HG03064 (cell line): ENCODE measurements at regions not wholly inside any gene's neighbourhood (a gene's known extent, or its start where the extent isn't known, plus 50 kb on each side); places are given as distances from the start of the nearest gene placed in this dataset.

ENCODE experiments used
- ATAC-seq: cut with Tn5 transposase; IDR thresholded peaks from one replicate; pipeline ENCODE4 v1.9.1; 2021; ENCODE audit warnings: low read depth; ENCODE audit not compliant: unreplicated experiment

- no peak for ATAC-seq
These were observed 194.0 kb upstream of the TUT7 start for GRCh38 chr9:86548220-86548619.

- no peak for ATAC-seq
These were observed 193.4 kb upstream of the TUT7 start for GRCh38 chr9:86547571-86547970.

GRCh38 chr9:86546712-86547111 is 192.5 kb upstream of the TUT7 start:
- no peak for ATAC-seq

DNA sequence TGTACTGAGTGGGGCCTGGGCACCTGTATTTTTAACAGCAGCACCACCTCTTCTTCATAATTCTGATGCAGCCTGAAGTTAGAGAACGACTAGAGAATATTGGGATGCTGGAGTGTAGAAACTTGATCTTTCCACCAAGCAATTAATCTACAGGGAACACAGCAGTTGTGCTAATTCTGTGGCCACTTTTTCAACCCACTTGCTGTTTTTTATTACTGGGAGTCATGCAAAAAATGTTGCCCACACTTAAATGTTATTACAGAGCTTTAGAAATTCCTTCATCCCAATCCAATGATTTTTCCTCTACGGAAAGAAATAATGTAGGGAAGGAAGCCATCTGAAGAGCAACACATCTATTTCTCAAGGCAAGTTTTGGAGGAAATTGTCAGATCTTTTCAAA is 190.9 kb upstream of the TUT7 start:
- ATAC-seq = no peak

DNA sequence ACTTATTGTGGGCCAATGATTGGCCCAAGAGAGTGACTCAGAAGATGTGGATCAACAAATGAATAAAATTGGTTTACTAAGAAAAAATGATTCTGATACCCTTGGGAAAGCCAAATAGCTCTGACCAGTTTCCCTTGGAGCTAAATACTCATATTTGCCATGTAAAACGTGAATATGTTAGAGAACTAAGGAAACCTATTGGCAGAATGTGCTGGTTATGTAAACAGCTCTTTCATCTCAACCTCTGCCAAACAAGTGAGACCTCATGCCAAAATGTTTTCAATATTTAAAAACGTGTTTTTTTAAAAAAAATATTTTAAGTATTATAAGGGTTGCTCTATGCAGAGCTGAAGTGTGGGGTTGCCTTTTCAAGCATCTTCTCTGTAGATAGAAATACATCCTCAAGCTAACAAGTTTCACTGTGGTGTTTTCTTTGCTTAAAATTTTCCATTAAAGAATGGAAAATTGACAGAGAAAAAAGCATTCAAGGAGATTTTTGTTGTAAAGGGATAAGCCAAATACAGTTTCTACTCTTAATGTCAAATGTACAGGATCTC is 186.9 kb upstream of the TUT7 start:
- no peak for ATAC-seq

- no peak for ATAC-seq
These were observed 181.3 kb upstream of the TUT7 start for GRCh38 chr9:86535406-86535915.

GRCh38 chr9:86534572-86535258 is 180.5 kb upstream of the TUT7 start:
- ATAC-seq = no peak

GRCh38 chr9:86531971-86532640 is 177.9 kb upstream of the TUT7 start:
- ATAC-seq = no peak

- no peak for ATAC-seq
These were observed 177.2 kb upstream of the TUT7 start for GRCh38 chr9:86531273-86531970.

- no peak for ATAC-seq
These were observed 175.5 kb upstream of the TUT7 start for GRCh38 chr9:86529496-86530275.

- ATAC-seq = no peak
These were observed 171.8 kb upstream of the TUT7 start for GRCh38 chr9:86526021-86526420.

DNA sequence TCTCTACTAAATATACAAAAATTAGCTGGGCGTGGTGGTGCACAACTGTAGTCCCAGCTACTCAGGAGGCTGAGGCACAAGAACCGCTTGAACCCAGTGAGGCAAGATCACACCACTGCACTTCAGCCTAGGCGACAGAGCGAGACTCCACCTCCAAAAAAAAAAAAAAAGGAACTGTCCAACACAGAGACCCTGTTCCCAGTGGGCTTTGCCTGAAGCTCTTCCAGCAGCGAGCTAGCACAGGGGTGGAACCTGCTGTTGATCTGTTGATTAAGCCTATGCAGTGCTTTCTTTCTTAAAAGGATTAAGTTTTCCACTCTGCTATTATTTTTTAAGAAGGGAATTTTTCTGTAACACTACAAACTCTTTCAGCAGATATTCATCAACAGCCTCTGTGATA is 171.0 kb upstream of the TUT7 start:
- ATAC-seq = no peak

- no peak for ATAC-seq
These were observed 167.8 kb upstream of the TUT7 start for GRCh38 chr9:86521977-86522376.

DNA sequence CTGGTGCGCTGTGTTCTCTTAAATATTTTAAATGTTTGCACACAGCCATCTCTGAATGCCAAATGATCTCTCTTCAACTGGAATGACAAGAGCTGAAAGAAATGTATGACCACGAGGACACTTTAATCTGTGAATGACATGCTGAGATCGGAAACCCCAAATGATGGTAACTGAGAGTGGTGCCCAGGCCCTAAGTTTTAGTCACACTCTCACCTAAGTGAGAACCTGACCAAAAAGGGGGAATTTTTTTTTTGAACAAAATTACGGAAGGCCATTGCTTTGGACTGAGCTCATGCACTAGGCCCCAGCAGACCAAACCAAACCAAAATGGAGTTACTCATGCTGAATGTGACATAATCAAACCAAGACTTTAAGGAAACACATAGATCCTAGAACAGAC is 167.1 kb upstream of the TUT7 start:
- ATAC-seq = no peak

- ATAC-seq = no peak
These were observed 164.9 kb upstream of the TUT7 start for GRCh38 chr9:86519066-86519615.

- ATAC-seq = no peak
These were observed 163.3 kb upstream of the TUT7 start for GRCh38 chr9:86517475-86517874.

DNA sequence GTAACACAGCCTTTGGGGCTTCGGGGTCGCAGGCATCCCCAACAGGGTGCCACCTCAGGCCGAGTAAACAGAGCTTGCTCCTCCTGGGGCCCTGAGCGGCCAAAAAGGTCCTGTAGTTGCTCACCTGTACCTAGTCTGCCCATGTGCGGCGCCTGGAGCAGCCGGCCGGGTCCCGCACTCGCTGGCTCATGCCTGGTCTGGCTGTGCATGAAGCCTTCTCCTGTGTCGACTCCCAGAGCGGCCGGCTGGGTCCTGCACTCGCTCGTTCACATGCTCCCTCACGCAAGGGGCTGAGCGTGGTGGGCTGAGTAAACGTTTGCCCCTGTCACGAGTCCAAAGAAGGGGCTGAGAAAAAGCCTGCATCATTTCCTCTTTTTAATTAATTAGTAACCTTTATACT is 162.4 kb upstream of the TUT7 start:
- no peak for ATAC-seq

GRCh38 chr9:86515221-86515620 is 161.0 kb upstream of the TUT7 start:
- no peak for ATAC-seq

DNA sequence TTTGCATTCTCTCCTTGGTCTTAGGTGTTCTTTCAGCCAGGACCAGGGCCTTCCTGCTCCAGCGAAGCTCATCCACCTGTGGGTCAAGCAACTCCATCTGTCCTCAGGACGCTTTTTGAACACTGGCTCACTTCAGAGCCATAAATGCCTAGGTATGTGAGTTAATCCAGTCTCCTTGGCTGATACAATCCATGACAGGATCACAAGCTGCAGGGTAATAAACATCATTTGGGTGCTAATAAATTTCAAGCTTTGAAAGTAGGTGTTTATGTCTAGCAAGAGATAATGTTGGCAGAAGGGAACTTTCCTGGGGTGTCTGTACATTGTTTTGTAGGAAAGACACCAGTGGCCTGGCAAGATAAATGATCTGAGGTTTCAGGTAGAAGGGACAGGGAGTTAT is 159.2 kb upstream of the TUT7 start:
- ATAC-seq = no peak

DNA sequence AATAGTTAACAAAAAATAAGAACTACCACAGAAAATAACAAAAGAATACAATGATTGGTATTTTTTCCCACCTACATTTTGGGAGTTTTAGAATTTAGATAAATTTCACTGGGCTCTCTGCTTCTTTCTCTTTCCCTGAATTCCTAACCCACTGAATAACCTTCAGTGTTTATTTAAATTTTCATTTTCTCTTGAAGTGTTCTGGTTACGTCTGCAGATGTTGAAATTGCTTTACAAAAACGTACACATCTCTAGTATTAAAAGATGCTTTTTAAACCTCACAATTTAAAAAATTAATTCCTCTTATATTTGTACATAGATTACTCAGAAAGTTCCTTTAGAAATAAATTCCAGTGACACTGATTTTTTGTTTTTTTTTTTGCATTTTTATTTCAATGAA is 158.7 kb upstream of the TUT7 start:
- ATAC-seq = no peak
